ENCODE measurements at regions not wholly inside any gene's neighbourhood (a gene's known extent, or its start where the extent isn't known, plus 50 kb on each side); places are given as distances from the start of the nearest gene placed in this dataset.

DNA sequence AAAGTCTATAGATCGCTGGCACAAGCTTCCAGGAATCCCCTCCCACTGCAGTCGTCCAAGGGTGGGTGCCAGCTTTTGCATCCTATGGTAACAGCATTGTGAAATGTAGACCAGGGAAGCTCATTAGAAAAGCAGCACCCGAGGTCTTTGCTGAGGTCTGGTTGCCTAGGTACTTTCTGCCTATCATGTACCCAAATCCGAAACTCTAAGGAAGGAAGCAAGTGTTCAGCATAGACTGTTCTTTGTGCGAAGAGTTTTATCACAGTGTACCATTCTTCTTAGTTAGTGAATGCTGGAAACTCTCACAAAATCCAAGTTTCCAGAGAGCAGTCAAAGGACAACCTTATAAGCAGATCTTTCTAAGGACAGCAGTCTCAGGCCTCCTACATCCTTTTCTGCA is 1532.7 kb upstream of the TMEM132C start:
- no peak for TF ChIP-seq CTCF (conservative IDR thresholded peaks at IDR 0.05; ENCODE audit: low read length)
- no peak overlapping the region for H3K4me3 ChIP-seq (ENCODE audit: low read length)
- no peak for DNase-seq (ENCODE audit: low read depth)

DNA sequence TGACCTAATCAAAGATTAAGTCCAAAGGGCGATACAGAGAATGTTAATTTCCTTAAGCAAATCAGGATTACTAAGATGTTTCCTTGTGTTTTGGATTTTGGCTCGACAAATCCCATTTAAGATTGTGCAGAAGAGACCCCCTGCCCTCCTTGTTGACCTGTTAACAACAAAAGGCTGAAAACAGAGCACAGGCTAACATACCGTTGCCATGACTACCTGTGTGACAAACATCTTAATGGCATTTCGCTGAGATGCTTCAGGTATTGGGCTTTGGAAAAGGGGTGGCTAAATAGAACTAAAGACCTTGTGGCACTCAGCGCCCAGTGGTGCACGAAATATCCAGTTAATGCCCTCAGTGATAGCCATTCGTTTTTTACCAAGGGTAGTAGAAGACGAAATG is 1532.3 kb upstream of the TMEM132C start:
- DNase-seq (ENCODE audit: low read depth), result no peak
- no peak for TF ChIP-seq CTCF (conservative IDR thresholded peaks at IDR 0.05; ENCODE audit: low read length)
- H3K4me3 ChIP-seq (ENCODE audit: low read length), result no peak overlapping the region

- no peak for TF ChIP-seq CTCF (conservative IDR thresholded peaks at IDR 0.05; ENCODE audit: low read length)
- no peak overlapping the region for H3K4me3 ChIP-seq (ENCODE audit: low read length)
- no peak for DNase-seq (ENCODE audit: low read depth)
These were observed 1525.3 kb upstream of the TMEM132C start for GRCh38 chr12:126741536-126742240.

- DNase-seq (ENCODE audit: low read depth), result no peak
- no peak overlapping the region for H3K4me3 ChIP-seq (ENCODE audit: low read length)
- no peak for TF ChIP-seq CTCF (conservative IDR thresholded peaks at IDR 0.05; ENCODE audit: low read length)
These were observed 1524.7 kb upstream of the TMEM132C start for GRCh38 chr12:126742241-126742641.

GRCh38 chr12:126747530-126748149 is 1519.3 kb upstream of the TMEM132C start:
- TF ChIP-seq CTCF (conservative IDR thresholded peaks at IDR 0.05; ENCODE audit: low read length), result peak; percentile 84
- H3K4me3 ChIP-seq (ENCODE audit: low read length), result no peak overlapping the region
- DNase-seq (ENCODE audit: low read depth), result peak; percentile 12

GRCh38 chr12:126752021-126752420 is 1514.9 kb upstream of the TMEM132C start:
- TF ChIP-seq CTCF (conservative IDR thresholded peaks at IDR 0.05; ENCODE audit: low read length), result no peak
- no peak for DNase-seq (ENCODE audit: low read depth)
- no peak overlapping the region for H3K4me3 ChIP-seq (ENCODE audit: low read length)

GRCh38 chr12:126757326-126757725 is 1509.6 kb upstream of the TMEM132C start:
- no peak for DNase-seq (ENCODE audit: low read depth)
- H3K4me3 ChIP-seq (ENCODE audit: low read length), result no peak overlapping the region
- no peak for TF ChIP-seq CTCF (conservative IDR thresholded peaks at IDR 0.05; ENCODE audit: low read length)

All from AG10803 (cell line).